PFSK-1 (cell line): ENCODE measurements at regions not wholly inside any gene's neighbourhood (a gene's known extent, or its start where the extent isn't known, plus 50 kb on each side); places are given as distances from the start of the nearest gene placed in this dataset.

Experiments used
- FOXP2 ChIP-seq: optimal IDR thresholded peaks from 2 replicates; pipeline ENCODE3; 2011; ENCODE audit warnings: borderline replicate concordance, control low read depth, inconsistent platforms; ENCODE audit not compliant: insufficient read depth; ENCODE audit errors: extremely low read length, extremely low read depth
- POLR2AphosphoS5 ChIP-seq: IDR thresholded peaks from 2 replicates; pipeline ENCODE4 v1.6.1; 2012; ENCODE audit warnings: low read depth, mild to moderate bottlenecking, control low read depth, low read length, moderate library complexity
- REST ChIP-seq, 2 experiments: IDR thresholded peaks; 2 replicates each; pipeline versions ENCODE4 v1.6.1 to v1.8.0; 2011 to 2012; ENCODE audit warnings: low read depth in 2 of 2, low read length in 2 of 2, control low read depth in 1 of 2, inconsistent platforms in 1 of 2, mild to moderate bottlenecking in 1 of 2, moderate library complexity in 1 of 2; ENCODE audit not compliant: insufficient read depth in 1 of 2
- SIN3A ChIP-seq: IDR thresholded peaks from 2 replicates; pipeline ENCODE4 v1.6.1; 2012; ENCODE audit warnings: mild to moderate bottlenecking, low read length, moderate library complexity, borderline replicate concordance; ENCODE audit not compliant: insufficient read depth
- TAF1 ChIP-seq: IDR thresholded peaks from 2 replicates; pipeline ENCODE4 v1.6.1; 2012; ENCODE audit warnings: low read length, control low read depth, borderline replicate concordance; ENCODE audit not compliant: insufficient read depth

GRCh38 chr12:86331457-86331856 lies 75.3 kb upstream of the MGAT4C start:
- TF ChIP-seq REST (IDR thresholded peaks at IDR 0.05; ENCODE audit: insufficient read depth in 1 of 2, low read depth in 2 of 2, low read length in 2 of 2) (no peak), SIN3A (no peak), TAF1 (no peak), POLR2AphosphoS5 (no peak), FOXP2 (no peak)

GRCh38 chr12:86331012-86331411 lies 74.8 kb upstream of the MGAT4C start:
- no peak for TF ChIP-seq FOXP2
- TF ChIP-seq SIN3A = no peak
- no peak for TF ChIP-seq REST (IDR thresholded peaks at IDR 0.05; ENCODE audit: insufficient read depth in 1 of 2, low read depth in 2 of 2, low read length in 2 of 2)
- no peak for TF ChIP-seq POLR2AphosphoS5
- no peak for TF ChIP-seq TAF1

- TF ChIP-seq SIN3A (no peak), TAF1 (no peak), REST (IDR thresholded peaks at IDR 0.05; ENCODE audit: insufficient read depth in 1 of 2, low read depth in 2 of 2, low read length in 2 of 2) (no peak), FOXP2 (no peak), POLR2AphosphoS5 (no peak)
These were observed 56.0 kb upstream of the MGAT4C start for GRCh38 chr12:86312232-86312631.
